ENCODE measurements at regions not wholly inside any gene's neighbourhood (a gene's known extent, or its start where the extent isn't known, plus 50 kb on each side); places are given as distances from the start of the nearest gene placed in this dataset.
"Not testable (repeated sequence)": the region's sequence is repeated elsewhere in the genome, so short reads cannot be mapped to it uniquely, and the experiment has no call there.

DNA sequence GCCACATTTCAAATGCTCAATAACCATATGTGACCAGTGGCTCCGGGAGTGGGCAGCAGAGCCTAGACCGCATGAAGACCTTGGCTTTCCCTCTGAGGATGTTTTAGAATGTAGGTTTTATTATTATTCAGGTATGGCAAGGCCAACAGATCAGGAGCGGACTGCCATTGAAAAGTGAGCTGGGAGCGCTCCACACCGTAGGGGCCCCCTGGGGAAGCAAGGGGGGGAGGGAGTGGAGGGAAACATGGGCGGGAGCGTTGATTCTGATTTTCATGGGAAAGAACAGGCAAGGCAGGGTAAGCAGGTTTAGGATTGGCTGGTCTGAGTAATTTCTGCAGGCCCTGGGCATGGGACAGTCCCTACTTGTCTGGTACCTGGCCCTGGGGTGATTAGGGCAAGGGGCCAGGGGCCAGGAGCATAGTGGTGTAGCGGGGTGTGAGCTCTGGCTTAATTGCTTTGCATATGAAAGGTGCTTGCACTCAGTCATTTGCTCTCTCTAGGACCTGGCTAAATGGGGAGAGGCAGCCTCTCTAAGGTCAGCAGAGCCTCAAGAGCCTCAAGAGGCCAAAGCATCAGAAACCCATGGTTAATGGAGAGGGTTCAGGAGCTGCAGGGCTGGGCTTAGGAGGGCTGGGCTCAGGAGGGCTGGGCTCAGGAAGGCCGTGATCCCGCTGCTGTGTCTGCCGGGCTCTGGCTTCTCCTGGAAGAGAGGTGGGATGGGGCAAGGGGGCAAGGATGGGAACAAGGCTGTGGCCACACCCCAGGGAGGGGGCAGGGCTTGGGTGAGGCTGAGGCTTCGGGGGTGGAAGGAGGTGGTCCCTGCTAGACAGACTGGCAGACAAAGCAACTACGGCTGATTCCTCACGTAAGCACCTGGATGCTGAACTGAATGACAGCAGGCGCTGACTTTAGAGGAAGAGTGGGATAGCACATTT is 82.0 kb upstream of the WASF3 start:
- Histone ChIP-seq H3K27me3 (ENCODE audit: control insufficient read depth, insufficient read depth, low read length) (no peaks in the 10 kb centered on the region), H3K4me3 (ENCODE audit: insufficient read depth, low read depth, low read length) (peak overlapping the region; percentile 21), H3K36me3 (replicated peaks; ENCODE audit: control insufficient read depth, insufficient read depth, low read length) (no peaks in the 10 kb centered on the region)
- DNase-seq, result peak; percentile 69

DNA sequence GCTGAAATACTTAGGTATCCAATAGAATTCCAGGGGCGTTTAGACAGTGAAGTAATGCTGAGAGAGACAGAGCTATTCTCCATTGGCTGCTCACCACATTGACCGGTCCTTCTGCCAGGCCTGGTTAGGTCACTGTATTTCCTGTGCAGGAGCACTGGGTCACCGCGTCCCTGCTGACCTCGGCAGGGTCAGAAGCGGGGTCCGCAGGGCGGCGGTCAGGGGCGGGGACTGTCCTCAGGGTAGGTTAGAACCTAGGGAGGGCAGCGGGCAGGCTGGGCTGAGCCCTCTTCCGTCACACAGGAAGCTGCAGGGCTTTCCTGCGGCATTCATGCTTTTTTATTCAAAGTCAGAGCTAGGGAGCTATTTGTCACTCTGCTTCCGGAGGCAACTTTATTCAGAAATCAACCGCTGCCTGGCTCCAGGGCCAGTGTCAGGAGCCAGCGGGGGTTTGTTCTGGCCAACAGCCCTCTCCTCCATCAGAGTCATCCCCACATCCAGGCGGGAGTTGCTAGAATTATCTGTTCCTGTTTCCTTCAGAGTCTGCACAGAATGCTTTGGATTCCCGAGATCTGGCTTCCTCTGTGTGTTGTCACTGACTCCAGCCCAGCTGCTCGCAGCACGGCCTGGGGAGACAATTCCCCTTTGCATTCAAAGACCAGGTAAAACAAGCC is 81.2 kb upstream of the WASF3 start:
- Histone ChIP-seq H3K27me3 (ENCODE audit: control insufficient read depth, insufficient read depth, low read length) (no peaks in the 10 kb centered on the region), H3K4me3 (ENCODE audit: insufficient read depth, low read depth, low read length) (peak overlapping the region; percentile 21), H3K36me3 (replicated peaks; ENCODE audit: control insufficient read depth, insufficient read depth, low read length) (no peaks in the 10 kb centered on the region)
- DNase-seq, result peak; percentile 54

DNA sequence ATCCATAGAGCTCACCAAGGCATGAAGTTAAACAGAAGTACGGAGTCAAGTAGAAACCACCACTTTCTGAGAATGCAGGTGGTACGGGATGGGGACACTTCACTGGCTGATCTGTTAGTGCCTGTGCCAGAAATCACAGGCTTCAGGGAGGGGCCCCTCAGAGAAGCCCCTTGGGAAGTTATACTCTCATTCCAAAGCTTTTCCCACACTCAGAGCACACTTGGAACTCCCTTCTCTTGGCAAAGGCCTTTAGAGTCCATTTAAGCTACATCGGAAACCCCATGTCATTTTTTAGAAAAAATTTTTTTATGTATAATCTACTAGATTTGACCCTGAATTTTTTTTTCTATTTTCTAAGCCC is 80.7 kb upstream of the WASF3 start:
- peak overlapping the region; percentile 21; the same call in 1 of the 2 replicates for H3K4me3 ChIP-seq (ENCODE audit: insufficient read depth, low read depth, low read length)
- H3K27me3 ChIP-seq (ENCODE audit: control insufficient read depth, insufficient read depth, low read length), result no peaks in the 10 kb centered on the region
- DNase-seq, result no peak
- H3K36me3 ChIP-seq (replicated peaks; ENCODE audit: control insufficient read depth, insufficient read depth, low read length), result no peaks in the 10 kb centered on the region

DNA sequence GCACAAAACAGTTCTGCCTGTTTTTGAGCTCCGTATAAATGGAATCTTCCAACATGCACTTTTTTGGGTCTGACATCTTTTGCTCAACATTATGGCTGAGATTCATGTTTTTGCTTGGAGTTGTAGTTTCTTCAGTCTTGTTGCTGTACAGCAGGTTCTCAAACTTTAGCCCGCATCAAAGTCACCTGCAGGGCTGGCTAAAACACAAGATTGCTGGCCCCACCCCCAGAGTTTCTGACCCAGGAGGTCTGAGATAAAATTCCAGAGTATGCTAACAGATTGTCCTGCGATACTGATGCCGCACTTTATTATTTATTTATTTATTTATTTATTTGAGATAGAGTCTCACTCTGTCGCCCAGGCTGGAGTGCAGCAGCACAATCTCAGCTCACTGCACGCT is 79.8 kb upstream of the WASF3 start:
- Histone ChIP-seq H3K4me3 (ENCODE audit: insufficient read depth, low read depth, low read length) (no peak overlapping the region), H3K36me3 (replicated peaks; ENCODE audit: control insufficient read depth, insufficient read depth, low read length) (no peaks in the 10 kb centered on the region), H3K27me3 (ENCODE audit: control insufficient read depth, insufficient read depth, low read length) (no peaks in the 10 kb centered on the region)
- no peak for DNase-seq

DNA sequence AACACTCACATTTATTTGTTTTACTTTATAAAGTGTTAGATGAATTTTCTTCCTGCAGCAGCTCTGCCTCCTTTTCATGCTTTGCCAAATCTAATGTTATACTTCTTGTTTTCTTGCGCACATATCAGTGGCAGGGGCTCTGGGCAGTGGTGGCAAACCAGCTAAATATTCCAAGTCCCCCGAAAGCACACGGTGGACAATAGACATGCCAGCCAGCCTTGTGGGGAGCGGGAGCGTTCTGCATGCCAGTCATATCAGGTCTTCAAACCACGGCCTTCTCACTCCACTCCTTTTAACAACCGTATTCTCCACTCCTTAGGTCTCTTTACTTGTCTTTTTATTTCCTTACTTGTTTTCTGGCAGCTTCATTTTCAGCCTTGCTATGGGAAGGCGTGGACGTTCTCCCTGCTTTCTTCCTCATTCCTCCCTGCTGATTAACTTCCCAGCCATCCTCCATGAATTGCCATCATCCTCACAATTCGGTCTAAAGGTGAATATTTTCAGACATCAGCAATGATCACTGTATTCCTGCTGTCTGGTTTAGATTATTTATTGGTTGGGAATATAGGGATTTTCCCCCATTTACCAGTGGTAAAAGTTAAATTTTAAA is 77.1 kb upstream of the WASF3 start:
- Histone ChIP-seq H3K27me3 (ENCODE audit: control insufficient read depth, insufficient read depth, low read length) (no peaks in the 10 kb centered on the region), H3K4me3 (ENCODE audit: insufficient read depth, low read depth, low read length) (no peak overlapping the region), H3K36me3 (replicated peaks; ENCODE audit: control insufficient read depth, insufficient read depth, low read length) (no peaks in the 10 kb centered on the region)
- peak; percentile 3 for DNase-seq

DNA sequence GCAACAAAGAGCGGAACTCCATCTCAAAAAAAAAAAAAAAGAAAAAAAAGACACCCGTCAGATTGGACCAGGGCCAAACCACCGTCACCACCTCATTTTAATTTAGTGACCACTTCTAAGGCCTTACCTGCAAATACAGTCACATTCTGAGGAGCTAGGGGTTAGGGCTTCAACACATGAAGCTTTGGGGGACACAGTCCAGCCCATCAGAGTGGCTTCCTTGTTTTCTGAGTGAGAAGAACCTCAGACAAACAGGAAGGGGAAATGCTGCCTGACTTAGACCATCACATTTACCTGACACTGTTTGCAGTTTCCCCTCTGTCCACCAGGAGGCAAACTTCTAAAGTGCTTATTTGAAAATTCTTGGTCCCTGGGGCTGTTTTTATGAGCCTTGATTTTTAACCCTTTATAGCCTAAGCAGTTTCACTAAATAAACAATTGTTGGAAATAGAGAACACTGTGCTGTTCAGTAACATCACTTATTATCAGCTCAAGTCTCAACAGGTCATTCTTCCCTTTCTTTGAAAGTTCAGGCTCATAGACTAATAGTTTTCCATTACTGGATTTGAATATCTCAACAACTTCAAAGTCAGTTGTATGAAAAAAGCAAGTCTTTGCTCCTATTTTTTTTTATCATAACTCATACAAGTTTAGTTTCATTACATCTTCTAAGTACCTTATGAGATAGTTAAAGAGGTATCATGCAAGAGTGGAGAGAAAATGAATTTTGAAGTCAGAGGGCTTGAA is 74.9 kb upstream of the WASF3 start:
- no peaks in the 10 kb centered on the region for H3K36me3 ChIP-seq (replicated peaks; ENCODE audit: control insufficient read depth, insufficient read depth, low read length)
- no peak overlapping the region for H3K4me3 ChIP-seq (ENCODE audit: insufficient read depth, low read depth, low read length)
- no peaks in the 10 kb centered on the region for H3K27me3 ChIP-seq (ENCODE audit: control insufficient read depth, insufficient read depth, low read length)
- DNase-seq, result peak; percentile 77

DNA sequence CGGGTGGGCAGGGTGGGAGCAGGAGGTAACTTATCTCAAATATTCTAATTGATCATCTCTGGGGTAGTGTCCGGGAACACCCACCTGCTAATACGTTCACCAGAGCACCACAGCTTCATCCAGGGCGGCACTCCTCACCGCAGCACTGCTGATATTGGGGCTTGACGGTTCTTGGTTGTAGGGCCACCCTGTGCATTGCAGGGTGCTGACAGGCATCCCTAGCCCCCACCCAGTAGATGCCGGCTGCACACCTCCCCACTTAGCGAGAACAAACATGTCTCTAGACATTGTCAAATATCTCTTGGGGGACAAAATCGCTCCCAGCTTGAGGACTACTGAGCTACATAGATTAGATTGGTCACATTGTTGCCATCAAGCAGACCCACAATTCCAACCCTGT is 73.9 kb upstream of the WASF3 start:
- no peak for DNase-seq
- Histone ChIP-seq H3K27me3 (ENCODE audit: control insufficient read depth, insufficient read depth, low read length) (no peaks in the 10 kb centered on the region), H3K4me3 (ENCODE audit: insufficient read depth, low read depth, low read length) (no peak overlapping the region), H3K36me3 (replicated peaks; ENCODE audit: control insufficient read depth, insufficient read depth, low read length) (no peaks in the 10 kb centered on the region)

DNA sequence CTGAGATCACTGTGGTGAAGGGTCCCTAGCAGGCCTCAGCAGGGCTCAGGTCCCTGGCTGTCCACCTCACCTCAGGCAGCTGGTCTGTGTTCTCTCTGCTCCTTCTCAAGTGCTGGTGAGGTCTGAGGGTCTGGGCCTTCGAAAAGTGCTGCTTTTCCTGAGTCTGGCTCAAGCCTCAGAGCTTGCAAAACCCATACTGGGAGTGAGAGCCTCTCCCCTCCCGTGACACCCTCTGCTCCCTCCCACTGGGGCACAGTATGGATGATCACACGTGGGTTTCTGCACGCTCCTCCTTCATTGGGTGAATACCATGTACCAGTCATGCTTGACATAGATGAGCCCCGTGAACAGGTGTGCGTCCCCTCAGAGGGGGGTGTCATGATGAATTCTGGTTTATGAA is 73.3 kb upstream of the WASF3 start:
- Histone ChIP-seq H3K36me3 (replicated peaks; ENCODE audit: control insufficient read depth, insufficient read depth, low read length) (no peaks in the 10 kb centered on the region), H3K27me3 (ENCODE audit: control insufficient read depth, insufficient read depth, low read length) (no peaks in the 10 kb centered on the region), H3K4me3 (ENCODE audit: insufficient read depth, low read depth, low read length) (no peak overlapping the region)
- peak; percentile 3 for DNase-seq

DNA sequence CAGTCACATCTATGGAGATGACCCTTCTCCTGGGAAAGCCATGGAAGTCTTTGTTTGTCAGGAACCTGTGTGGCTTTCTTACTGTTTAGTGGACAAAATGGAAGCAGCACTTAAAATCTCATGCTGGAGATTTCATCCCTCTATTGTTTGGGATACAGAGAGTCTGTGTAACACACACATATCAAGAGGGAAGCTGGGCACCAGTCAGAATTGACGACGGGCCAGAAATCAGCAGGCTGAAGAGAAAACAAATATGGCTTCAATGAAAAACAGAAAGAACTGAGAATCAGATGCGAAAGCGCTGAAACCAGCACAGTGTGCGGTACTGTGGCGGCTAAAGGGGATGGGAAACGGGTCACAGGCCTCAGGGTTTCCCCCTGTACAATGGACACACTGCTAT is 72.2 kb upstream of the WASF3 start:
- no peaks in the 10 kb centered on the region for H3K36me3 ChIP-seq (replicated peaks; ENCODE audit: control insufficient read depth, insufficient read depth, low read length)
- H3K4me3 ChIP-seq (ENCODE audit: insufficient read depth, low read depth, low read length), result no peak overlapping the region
- DNase-seq, result no peak
- no peaks in the 10 kb centered on the region for H3K27me3 ChIP-seq (ENCODE audit: control insufficient read depth, insufficient read depth, low read length)

DNA sequence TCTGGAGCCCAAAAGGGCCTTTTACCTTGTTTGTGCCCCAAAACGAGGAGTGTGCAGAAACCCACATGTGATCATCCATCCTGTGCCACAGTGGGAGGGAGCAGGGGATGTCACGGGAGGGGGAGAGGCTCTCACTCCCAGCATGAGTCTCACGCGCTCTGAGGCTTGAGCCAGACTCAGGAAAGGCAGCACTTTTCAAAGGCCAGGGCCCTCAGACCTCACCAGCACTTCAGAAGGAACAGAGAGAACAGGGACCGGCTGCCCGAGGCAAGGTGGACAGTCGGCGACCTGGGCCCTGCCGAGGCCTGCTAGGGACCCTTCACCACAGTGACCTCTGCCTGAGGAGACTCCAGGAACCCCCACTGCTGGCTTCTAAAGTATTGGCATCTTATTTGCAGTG is 71.7 kb upstream of the WASF3 start:
- Histone ChIP-seq H3K27me3 (ENCODE audit: control insufficient read depth, insufficient read depth, low read length) (no peaks in the 10 kb centered on the region), H3K36me3 (replicated peaks; ENCODE audit: control insufficient read depth, insufficient read depth, low read length) (no peaks in the 10 kb centered on the region), H3K4me3 (ENCODE audit: insufficient read depth, low read depth, low read length) (no peak overlapping the region)
- DNase-seq, result peak; percentile 38

DNA sequence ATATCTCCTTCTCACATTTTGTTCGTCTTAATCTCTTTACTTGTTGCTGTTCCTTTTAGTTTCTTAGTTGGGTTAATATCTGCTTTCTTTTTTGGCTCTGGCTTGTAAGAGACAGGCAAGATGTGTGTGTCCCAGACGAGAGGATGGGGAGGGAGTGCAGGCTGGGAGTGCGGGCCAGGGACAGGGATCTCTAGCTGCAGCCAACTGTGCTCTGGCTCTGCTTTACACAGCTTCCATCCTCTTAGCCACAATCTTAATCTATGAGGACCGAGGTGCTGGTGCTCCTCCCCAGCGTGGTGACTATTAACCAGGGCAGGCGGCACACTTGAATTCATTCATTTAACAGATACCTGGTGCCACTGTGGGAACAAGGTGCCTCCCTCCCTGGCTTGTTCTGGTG is 70.9 kb upstream of the WASF3 start:
- DNase-seq, result peak; percentile 15
- no peak overlapping the region for H3K4me3 ChIP-seq (ENCODE audit: insufficient read depth, low read depth, low read length)
- no peaks in the 10 kb centered on the region for H3K27me3 ChIP-seq (ENCODE audit: control insufficient read depth, insufficient read depth, low read length)
- H3K36me3 ChIP-seq (replicated peaks; ENCODE audit: control insufficient read depth, insufficient read depth, low read length), result no peaks in the 10 kb centered on the region

DNA sequence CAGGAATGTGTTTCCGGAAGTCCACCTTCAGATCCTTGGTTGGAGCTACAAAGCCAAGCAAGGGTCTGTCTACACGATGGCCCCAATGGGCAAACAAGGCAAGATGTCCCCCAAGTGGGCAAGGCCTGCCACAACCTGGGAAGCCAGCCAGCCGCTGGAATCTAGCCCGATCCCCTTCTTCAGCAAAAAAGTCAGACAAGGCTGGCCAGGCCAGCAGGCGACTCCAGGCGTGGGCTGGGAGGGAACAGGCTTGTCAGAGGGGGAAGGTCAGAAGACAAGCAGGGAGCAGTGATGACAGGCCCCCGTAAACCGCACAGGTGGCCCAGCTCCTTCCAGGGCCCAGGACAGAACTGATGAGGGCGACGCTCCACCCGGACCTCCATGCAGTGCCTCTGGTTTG is 69.7 kb upstream of the WASF3 start:
- Histone ChIP-seq H3K4me3 (ENCODE audit: insufficient read depth, low read depth, low read length) (no peak overlapping the region), H3K27me3 (ENCODE audit: control insufficient read depth, insufficient read depth, low read length) (no peaks in the 10 kb centered on the region)

DNA sequence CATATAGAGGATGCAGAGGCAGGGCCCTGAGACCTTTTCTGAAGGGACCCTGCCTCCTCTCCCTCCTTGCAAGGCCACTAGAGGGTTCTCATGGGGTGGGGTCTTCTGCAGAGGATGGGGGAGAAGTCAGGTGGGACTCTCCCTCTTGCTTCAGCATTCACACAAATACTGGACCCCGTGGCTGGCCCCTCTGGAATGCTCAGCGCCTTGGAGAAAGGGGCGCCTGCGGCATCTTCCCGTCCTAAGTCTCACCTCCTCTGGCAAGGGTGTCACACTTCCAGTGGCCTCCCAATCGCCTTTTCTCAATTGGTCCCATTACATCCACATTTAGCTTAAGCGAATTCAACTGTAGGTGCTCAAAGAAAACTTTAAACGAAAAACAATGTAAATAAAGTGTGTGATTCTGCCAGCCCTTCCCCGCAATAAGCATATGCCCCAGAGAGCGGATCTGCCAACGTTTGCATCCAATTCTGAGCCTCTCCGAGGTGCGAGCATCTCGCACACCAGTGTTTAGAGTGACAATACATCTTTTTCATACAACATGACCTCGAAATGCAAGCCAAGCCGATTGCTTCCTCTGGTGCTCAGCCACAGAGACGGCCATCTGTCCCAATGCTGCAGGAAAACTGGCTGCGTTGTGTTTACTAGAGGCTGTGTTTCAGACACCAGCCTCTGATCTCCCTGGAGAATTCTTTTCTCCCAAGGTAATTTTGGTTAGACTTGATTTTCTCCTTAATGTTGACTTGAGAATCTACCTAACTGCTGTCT is 69.1 kb upstream of the WASF3 start:
- Histone ChIP-seq H3K4me3 (ENCODE audit: insufficient read depth, low read depth, low read length) (no peak overlapping the region), H3K27me3 (ENCODE audit: control insufficient read depth, insufficient read depth, low read length) (no peaks in the 10 kb centered on the region), H3K36me3 (replicated peaks; ENCODE audit: control insufficient read depth, insufficient read depth, low read length) (no peaks in the 10 kb centered on the region)
- no peak for DNase-seq

More for the DNA sequence above, 69.7 kb upstream of the WASF3 start:
- no peak for DNase-seq
- no peaks in the 10 kb centered on the region for H3K36me3 ChIP-seq (replicated peaks; ENCODE audit: control insufficient read depth, insufficient read depth, low read length)

DNA sequence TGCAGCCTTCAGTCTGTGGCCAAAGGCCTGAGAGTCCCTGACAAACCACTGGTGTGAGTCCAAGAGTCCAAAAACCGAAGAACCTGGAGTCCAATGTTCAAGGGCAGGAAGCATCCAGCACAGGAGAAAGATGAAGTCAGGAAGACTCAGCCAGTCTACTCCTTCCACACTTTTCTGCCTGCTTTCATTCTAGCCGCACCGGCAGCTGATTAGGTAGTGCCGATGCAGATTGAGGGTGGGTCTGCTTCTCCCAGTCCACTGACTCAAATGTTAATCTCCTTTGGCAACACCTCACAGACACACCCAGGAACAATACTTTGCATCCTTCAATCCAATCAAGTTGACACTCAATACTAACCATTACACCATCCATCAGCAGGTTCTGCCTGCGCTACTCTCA is 65.2 kb upstream of the WASF3 start:
- H3K4me3 ChIP-seq (ENCODE audit: insufficient read depth, low read depth, low read length); DNase-seq; H3K27me3 ChIP-seq (ENCODE audit: control insufficient read depth, insufficient read depth, low read length); H3K36me3 ChIP-seq (replicated peaks; ENCODE audit: control insufficient read depth, insufficient read depth, low read length): not testable (repeated sequence)
